Rectal smooth muscle tissue (tissue), 1 donor: ENCODE measurements at regions not wholly inside any gene's neighbourhood (a gene's known extent, or its start where the extent isn't known, plus 50 kb on each side); places are given as distances from the start of the nearest gene placed in this dataset.

Source experiments
- H3K27ac ChIP-seq: one replicate; pipeline ENCODE4 v1.7.0; 2013; ENCODE audit warnings: low read depth, low read length, inconsistent platforms
- H3K27me3 ChIP-seq: one replicate; pipeline ENCODE4 v1.7.0; 2013; ENCODE audit warnings: low read length; ENCODE audit not compliant: control insufficient read depth, insufficient read depth
- H3K36me3 ChIP-seq: one replicate; pipeline ENCODE4 v1.7.0; 2013; ENCODE audit warnings: low read length; ENCODE audit not compliant: control insufficient read depth, insufficient read depth
- H3K4me1 ChIP-seq: one replicate; pipeline ENCODE4 v1.7.0; 2013; ENCODE audit warnings: low read length; ENCODE audit not compliant: control insufficient read depth, insufficient read depth
- H3K4me3 ChIP-seq: one replicate; pipeline ENCODE4 v1.7.0; 2013; ENCODE audit warnings: low read length
- H3K9ac ChIP-seq: one replicate; pipeline ENCODE4 v1.7.0; 2013; ENCODE audit warnings: low read length

- H3K4me3 ChIP-seq: no peak overlapping the region
- H3K4me1 ChIP-seq: peaks cover 9% of the 10 kb centered on the region
- H3K9ac ChIP-seq: no peak overlapping the region
- no peaks in the 10 kb centered on the region for H3K36me3 ChIP-seq
- no peak overlapping the region for H3K27ac ChIP-seq
- H3K27me3 ChIP-seq: no peaks in the 10 kb centered on the region
These were observed 174.5 kb downstream of the GLI2 start for GRCh38 chr2:120910164-120910563.

- Histone ChIP-seq H3K27me3 (no peaks in the 10 kb centered on the region), H3K9ac (no peak overlapping the region), H3K36me3 (no peaks in the 10 kb centered on the region), H3K4me3 (no peak overlapping the region), H3K4me1 (peaks cover 15% of the 10 kb centered on the region), H3K27ac (no peak overlapping the region)
These were observed 175.6 kb downstream of the GLI2 start for GRCh38 chr2:120910956-120911951.

DNA sequence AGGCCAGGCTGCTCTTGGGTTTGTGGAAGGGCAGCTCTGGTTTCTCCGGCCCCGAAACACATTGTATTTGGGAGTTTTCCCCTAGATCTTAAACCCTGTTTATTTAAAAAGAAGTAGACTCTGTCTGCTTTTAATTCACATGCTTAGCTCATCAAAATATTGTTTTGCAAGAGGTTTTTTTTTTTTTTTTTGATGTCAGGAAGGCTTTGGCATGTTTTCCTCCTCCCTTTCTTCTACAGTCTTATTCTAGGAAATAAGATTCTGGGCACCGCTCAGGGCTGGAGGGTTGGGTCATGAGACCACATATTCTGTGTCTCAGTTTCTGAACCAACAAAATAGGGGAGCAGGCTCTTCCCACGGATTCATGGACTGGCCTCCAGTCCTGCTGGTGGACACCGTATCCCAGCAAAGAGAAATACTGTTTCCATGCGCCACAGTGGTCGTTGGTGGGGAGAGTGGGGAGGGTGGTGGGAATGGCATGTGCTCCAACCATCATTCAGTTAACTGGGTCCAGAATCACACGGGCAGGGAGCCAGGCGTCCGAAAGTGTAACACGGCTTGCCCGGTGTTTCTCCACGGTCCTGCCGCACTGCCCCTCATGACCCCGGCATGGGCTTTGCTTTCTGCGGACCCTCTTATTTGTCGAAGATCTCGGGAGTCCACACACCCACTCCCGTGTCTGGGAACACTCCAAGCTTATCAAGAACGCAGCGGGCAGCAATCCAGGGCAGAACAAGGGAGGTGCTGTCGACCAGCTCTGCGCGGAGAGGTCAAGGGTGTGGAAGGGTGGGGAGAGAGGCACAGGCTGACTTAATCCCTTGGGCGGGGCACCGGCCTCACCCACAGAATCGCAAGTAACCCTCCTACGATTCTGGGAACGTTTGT, 176.7 kb downstream of the GLI2 start:
- Histone ChIP-seq H3K27me3 (no peaks in the 10 kb centered on the region), H3K27ac (no peak overlapping the region), H3K36me3 (no peaks in the 10 kb centered on the region), H3K4me1 (peaks cover 15% of the 10 kb centered on the region), H3K9ac (no peak overlapping the region), H3K4me3 (no peak overlapping the region)

- H3K4me1 ChIP-seq: peaks cover 15% of the 10 kb centered on the region
- H3K4me3 ChIP-seq: no peak overlapping the region
- no peak overlapping the region for H3K27ac ChIP-seq
These were observed 178.5 kb downstream of the GLI2 start for GRCh38 chr2:120913972-120914838.

GRCh38 chr2:120914839-120915521, 179.3 kb downstream of the GLI2 start:
- H3K4me1 ChIP-seq: peaks cover 15% of the 10 kb centered on the region
- no peak overlapping the region for H3K9ac ChIP-seq
- no peak overlapping the region for H3K4me3 ChIP-seq
- no peak overlapping the region for H3K27ac ChIP-seq
- no peaks in the 10 kb centered on the region for H3K36me3 ChIP-seq
- no peaks in the 10 kb centered on the region for H3K27me3 ChIP-seq

More at GRCh38 chr2:120913972-120914838, 178.5 kb downstream of the GLI2 start:
- Histone ChIP-seq H3K36me3 (no peaks in the 10 kb centered on the region), H3K27me3 (no peaks in the 10 kb centered on the region), H3K9ac (no peak overlapping the region)

DNA sequence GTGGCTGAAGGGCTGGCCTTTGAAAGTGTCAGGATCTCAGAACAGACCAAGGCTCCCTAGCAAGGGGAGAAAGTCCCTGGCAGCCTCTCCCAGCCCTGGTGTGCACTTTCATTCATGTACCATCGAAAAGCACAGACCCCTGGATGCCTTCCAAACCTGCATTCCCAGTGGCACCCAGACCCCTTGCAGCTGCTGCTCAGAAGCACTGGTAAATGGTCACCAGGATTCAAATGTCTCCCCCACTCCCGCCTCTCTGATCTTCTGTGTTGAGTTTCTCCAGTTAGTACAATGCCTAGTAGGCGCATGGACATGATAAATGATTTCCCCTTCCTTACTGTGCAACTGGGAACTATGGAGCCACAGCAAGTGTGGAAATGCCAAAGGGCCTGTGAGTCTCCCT, 180.0 kb downstream of the GLI2 start:
- no peak overlapping the region for H3K4me3 ChIP-seq
- no peak overlapping the region for H3K9ac ChIP-seq
- H3K27ac ChIP-seq: no peak overlapping the region
- H3K4me1 ChIP-seq: peaks cover 15% of the 10 kb centered on the region
- no peaks in the 10 kb centered on the region for H3K27me3 ChIP-seq
- no peaks in the 10 kb centered on the region for H3K36me3 ChIP-seq

- Histone ChIP-seq H3K27ac (no peak overlapping the region), H3K36me3 (no peaks in the 10 kb centered on the region), H3K9ac (no peak overlapping the region), H3K4me3 (no peak overlapping the region), H3K4me1 (peaks cover 15% of the 10 kb centered on the region), H3K27me3 (no peaks in the 10 kb centered on the region)
These were observed 180.8 kb downstream of the GLI2 start for GRCh38 chr2:120916446-120916845.

DNA sequence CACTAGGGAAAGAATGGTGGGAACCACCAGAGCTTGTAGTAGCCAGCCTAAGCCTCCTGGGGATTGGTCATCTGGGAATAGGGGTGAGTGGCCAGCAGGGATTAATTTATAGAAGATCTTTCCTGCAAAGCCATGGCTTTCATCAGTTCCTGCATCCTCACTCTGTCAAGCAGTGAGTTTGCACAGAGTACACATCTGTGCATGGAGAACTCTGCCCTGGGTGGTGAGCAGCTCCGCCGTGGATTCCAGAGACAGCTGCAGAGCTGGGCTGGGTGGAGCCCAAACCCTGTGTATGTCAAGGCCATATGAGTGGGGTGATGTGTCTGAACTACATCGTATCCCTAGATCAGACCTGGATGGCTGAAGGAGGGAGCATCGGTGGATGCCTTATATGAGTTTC, 182.2 kb downstream of the GLI2 start:
- H3K27ac ChIP-seq: no peak overlapping the region

GRCh38 chr2:120919216-120919615, 183.5 kb downstream of the GLI2 start:
- Histone ChIP-seq H3K9ac (no peak overlapping the region), H3K27ac (no peak overlapping the region), H3K4me3 (no peak overlapping the region), H3K4me1 (peaks cover 13% of the 10 kb centered on the region), H3K36me3 (no peaks in the 10 kb centered on the region), H3K27me3 (no peaks in the 10 kb centered on the region)

More for the DNA sequence above, 182.2 kb downstream of the GLI2 start:
- Histone ChIP-seq H3K36me3 (no peaks in the 10 kb centered on the region), H3K4me3 (no peak overlapping the region), H3K4me1 (peaks cover 13% of the 10 kb centered on the region), H3K9ac (no peak overlapping the region), H3K27me3 (no peaks in the 10 kb centered on the region)

DNA sequence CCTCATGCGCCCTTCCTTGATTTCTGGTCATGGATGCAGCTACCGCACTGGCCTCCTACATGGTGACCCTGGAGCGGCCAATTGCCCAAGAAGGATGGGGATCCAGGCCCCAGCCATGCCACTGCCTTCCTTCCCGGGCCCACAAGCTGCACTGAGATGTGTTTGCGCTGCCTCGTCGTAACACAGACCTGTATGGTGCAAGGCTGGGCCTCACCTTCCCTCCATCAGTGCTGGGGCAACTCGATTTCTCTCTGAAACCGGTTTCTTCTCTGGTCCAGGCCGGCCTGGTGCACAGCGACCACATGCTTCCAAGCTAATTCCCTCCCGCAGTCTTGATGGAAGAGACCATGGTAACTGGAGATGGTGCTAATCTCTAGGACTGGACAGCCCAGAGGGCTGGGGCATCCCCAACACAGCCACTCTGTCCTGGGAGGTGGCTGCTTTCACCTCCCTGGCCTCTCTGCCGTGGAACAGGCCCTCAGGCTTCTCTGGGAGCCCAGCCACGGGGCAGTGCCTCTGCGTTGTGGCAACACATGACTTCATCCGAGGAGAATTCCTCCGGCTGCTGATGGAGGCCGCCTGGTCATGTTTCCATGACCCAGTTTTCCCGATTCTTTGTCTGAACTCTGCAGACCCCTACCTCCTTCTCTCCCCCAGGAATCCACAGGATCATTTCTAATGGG, 184.2 kb downstream of the GLI2 start:
- H3K27ac ChIP-seq: no peak overlapping the region
- no peaks in the 10 kb centered on the region for H3K36me3 ChIP-seq
- no peak overlapping the region for H3K4me3 ChIP-seq
- no peaks in the 10 kb centered on the region for H3K27me3 ChIP-seq
- H3K4me1 ChIP-seq: peaks cover 8% of the 10 kb centered on the region
- no peak overlapping the region for H3K9ac ChIP-seq
